PC-3 (cell line): ENCODE measurements at regions not wholly inside any gene's neighbourhood (a gene's known extent, or its start where the extent isn't known, plus 50 kb on each side); places are given as distances from the start of the nearest gene placed in this dataset.

Experiments
- CTCF ChIP-seq: fragments of 300-600 bp; sonication (generic); conservative IDR thresholded peaks from 2 replicates; pipeline ENCODE4 v1.5.1; 2017; ENCODE audit warnings: antibody characterized with exemption, low read depth, mild to moderate bottlenecking, low read length
- EZH2 ChIP-seq: fragments of 300-600 bp; sonication (generic); IDR thresholded peaks from one replicate; pipeline ENCODE4 v1.6.1; 2017; ENCODE audit warnings: antibody characterized with exemption, mild to moderate bottlenecking, low read length; ENCODE audit not compliant: unreplicated experiment
- EZH2phosphoT487 ChIP-seq: fragments of 300-600 bp; sonication (generic); IDR thresholded peaks from 2 replicates; pipeline ENCODE4 v1.6.1; 2018; ENCODE audit warnings: mild to moderate bottlenecking, antibody characterized with exemption, low read length, borderline replicate concordance

DNA sequence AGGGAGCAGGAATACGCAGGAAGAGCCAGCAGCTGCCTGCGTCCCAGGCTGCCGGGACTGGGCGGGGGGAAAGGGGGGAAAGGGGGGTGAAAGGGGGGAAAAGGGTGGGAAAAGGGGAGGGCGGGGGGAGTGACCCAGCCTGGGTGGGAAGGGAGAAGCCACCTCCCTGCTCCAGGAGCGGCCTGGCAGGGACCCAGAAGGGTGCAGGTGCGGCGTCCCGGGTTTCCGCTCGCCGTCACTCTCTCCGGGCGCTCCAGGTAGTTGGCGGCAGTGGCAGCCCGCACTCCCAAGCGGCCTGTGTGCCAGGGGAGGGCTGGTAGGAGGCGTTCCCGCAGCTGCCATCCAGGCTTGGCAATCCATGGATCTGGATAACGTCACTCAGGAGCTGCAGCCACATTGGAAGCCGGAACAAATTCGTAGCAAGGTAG lies 141.0 kb upstream of the NGF start:
- no peak for TF ChIP-seq EZH2phosphoT487
- TF ChIP-seq CTCF: no peak
- TF ChIP-seq EZH2: no peak
